ENCODE measurements at regions not wholly inside any gene's neighbourhood (a gene's known extent, or its start where the extent isn't known, plus 50 kb on each side); places are given as distances from the start of the nearest gene placed in this dataset.

- TF ChIP-seq CTCF (conservative IDR thresholded peaks at IDR 0.05 in 1 of 2, IDR thresholded peaks at IDR 0.05 in 1 of 2; ENCODE audit: low read depth in 1 of 2, low read length in 2 of 2), result no peak
- TF ChIP-seq EZH2 (IDR thresholded peaks at IDR 0.05; ENCODE audit: low read length, missing control alignments), result no peak
Observed at GRCh38 chr16:86762095-86762494, 183.7 kb downstream of the FOXL1 start.
